Mesendoderm (in vitro differentiated cells): ENCODE measurements at regions not wholly inside any gene's neighbourhood (a gene's known extent, or its start where the extent isn't known, plus 50 kb on each side); places are given as distances from the start of the nearest gene placed in this dataset.

Experiments used
- DNase-seq: peaks from one replicate; pipeline ENCODE4 v3.0.0; 2013
- H2AK5ac ChIP-seq: 2 replicates; pipeline ENCODE4 v1.6.1; 2013; ENCODE audit warnings: low read length, inconsistent platforms
- H2BK120ac ChIP-seq: 2 replicates; pipeline ENCODE4 v1.6.1; 2013; ENCODE audit warnings: low read depth, mild to moderate bottlenecking, low read length, moderate library complexity, mixed read lengths
- H2BK15ac ChIP-seq: replicated peaks from 2 replicates; pipeline ENCODE4 v1.6.1; 2013; ENCODE audit warnings: low read depth, mild to moderate bottlenecking, moderate library complexity
- H2BK5ac ChIP-seq: 2 replicates; pipeline ENCODE4 v1.6.1; 2013; ENCODE audit warnings: low read length, inconsistent platforms
- H3K18ac ChIP-seq: 2 replicates; pipeline ENCODE4 v1.6.1; 2013; ENCODE audit warnings: mild to moderate bottlenecking, low read length, mixed read lengths
- H3K23ac ChIP-seq: one replicate; pipeline ENCODE4 v1.6.1; 2013; ENCODE audit warnings: low read length
- H3K27ac ChIP-seq: 2 replicates; pipeline ENCODE4 v1.5.1; 2013; ENCODE audit warnings: low read depth, mild to moderate bottlenecking, inconsistent platforms, low read length, moderate library complexity
- H3K27me3 ChIP-seq: 2 replicates; pipeline ENCODE4 v1.6.1; 2013; ENCODE audit warnings: low read length, control low read depth, mild to moderate bottlenecking, inconsistent platforms; ENCODE audit not compliant: insufficient read depth, poor library complexity
- H3K36me3 ChIP-seq: 2 replicates; pipeline ENCODE4 v1.6.1; 2013; ENCODE audit warnings: low read length, inconsistent platforms; ENCODE audit not compliant: control insufficient read depth, insufficient read depth
- H3K4ac ChIP-seq: one replicate; pipeline ENCODE4 v1.6.1; 2013; ENCODE audit warnings: low read depth, mild to moderate bottlenecking, low read length, moderate library complexity
- H3K4me1 ChIP-seq: 2 replicates; pipeline ENCODE4 v1.6.1; 2013; ENCODE audit warnings: low read depth, low read length, inconsistent platforms; ENCODE audit not compliant: control insufficient read depth
- H3K4me2 ChIP-seq: 2 replicates; pipeline ENCODE4 v1.6.1; 2013; ENCODE audit warnings: low read length
- H3K4me3 ChIP-seq: 2 replicates; pipeline ENCODE4 v1.5.1; 2013; ENCODE audit warnings: mild to moderate bottlenecking, low read length
- H3K56ac ChIP-seq: one replicate; pipeline ENCODE4 v1.6.1; 2013; ENCODE audit warnings: low read length
- H3K79me1 ChIP-seq: 2 replicates; pipeline ENCODE4 v1.6.1; 2013; ENCODE audit warnings: low read length, inconsistent platforms
- H3K79me2 ChIP-seq: 2 replicates; pipeline ENCODE4 v1.6.1; 2013; ENCODE audit warnings: mild to moderate bottlenecking, low read length; ENCODE audit not compliant: control insufficient read depth, insufficient read depth
- H3K9ac ChIP-seq: 2 replicates; pipeline ENCODE4 v1.6.1; 2013; ENCODE audit warnings: low read length, inconsistent platforms
- H4K5ac ChIP-seq: one replicate; pipeline ENCODE4 v1.6.1; 2013; ENCODE audit warnings: low read length
- H4K8ac ChIP-seq: one replicate; pipeline ENCODE4 v1.6.1; 2013; ENCODE audit warnings: low read depth, mild to moderate bottlenecking, control low read depth, low read length, moderate library complexity
- WGBS: extraction: QIAGEN DNeasy Blood & Tissue Kit; methylation state at CpG from one replicate; pipeline ENCODE4 v1.1.7; 2013; ENCODE audit warnings: low lambda C conversion rate, missing lambda C conversion rate; ENCODE audit not compliant: insufficient coverage; ENCODE audit errors: extremely low coverage; 5-methylcytosine and 5-hydroxymethylcytosine counted together

GRCh38 chr5:29231154-29231553 lies 1962.3 kb upstream of the CDH6 start:
- Histone ChIP-seq H3K27ac (no peak overlapping the region), H3K18ac (no peak overlapping the region), H3K4me2 (no peak overlapping the region), H4K8ac (no peak overlapping the region), H3K36me3 (no peaks in the 10 kb centered on the region), H3K27me3 (no peaks in the 10 kb centered on the region), H4K5ac (no peak overlapping the region), H2BK5ac (no peak overlapping the region), H2BK120ac (no peak overlapping the region), H3K4me3 (no peak overlapping the region), H3K23ac (no peak overlapping the region), H2AK5ac (no peak overlapping the region), H3K79me1 (no peaks in the 10 kb centered on the region), H3K4ac (no peak overlapping the region), H3K56ac (no peak overlapping the region), H3K9ac (no peak overlapping the region), H3K4me1 (no peaks in the 10 kb centered on the region), H3K79me2 (no peaks in the 10 kb centered on the region), H2BK15ac (no peak overlapping the region)
- no peak for DNase-seq
- WGBS: no CpG with 5 or more reads among the region's 1 CpG

DNA sequence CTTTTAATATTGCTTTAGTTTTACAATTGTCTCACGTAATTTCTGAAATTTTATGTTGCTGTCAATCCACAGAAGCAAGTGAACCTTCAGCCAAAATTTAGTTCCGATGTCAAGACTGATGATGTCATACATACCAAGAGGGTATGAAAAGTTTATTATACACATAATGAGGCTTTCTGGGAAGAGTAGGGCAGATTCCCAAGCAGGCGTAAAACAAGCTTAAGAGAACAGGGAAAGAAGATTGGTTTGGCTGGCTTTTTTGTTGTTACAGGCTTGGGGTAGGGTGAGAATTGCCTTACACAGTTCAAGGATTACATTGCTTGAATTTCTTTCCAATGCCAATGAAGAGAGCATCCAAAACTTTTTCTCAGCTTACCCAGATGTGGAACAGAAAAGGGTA lies 1962.9 kb upstream of the CDH6 start:
- H3K27me3 ChIP-seq: no peaks in the 10 kb centered on the region
- no peak overlapping the region for H4K5ac ChIP-seq
- H3K4ac ChIP-seq: no peak overlapping the region
- no peak overlapping the region for H3K9ac ChIP-seq
- H3K4me3 ChIP-seq: no peak overlapping the region
- no peaks in the 10 kb centered on the region for H3K79me2 ChIP-seq
- no peaks in the 10 kb centered on the region for H3K36me3 ChIP-seq
- no peak overlapping the region for H3K4me2 ChIP-seq
- no peak overlapping the region for H2AK5ac ChIP-seq
- H3K18ac ChIP-seq: no peak overlapping the region
- H3K56ac ChIP-seq: no peak overlapping the region
- H3K27ac ChIP-seq: no peak overlapping the region
- no peaks in the 10 kb centered on the region for H3K79me1 ChIP-seq
- no peak overlapping the region for H2BK15ac ChIP-seq
- H3K4me1 ChIP-seq: no peaks in the 10 kb centered on the region
- no peak overlapping the region for H3K23ac ChIP-seq
- DNase-seq: no peak
- 100% methylated on average over 1 of the region's 3 CpGs for WGBS
- no peak overlapping the region for H2BK120ac ChIP-seq
- H4K8ac ChIP-seq: no peak overlapping the region
- no peak overlapping the region for H2BK5ac ChIP-seq

GRCh38 chr5:29229461-29229860 lies 1964.0 kb upstream of the CDH6 start:
- H2BK120ac ChIP-seq: no peak overlapping the region
- H4K8ac ChIP-seq: no peak overlapping the region
- H3K23ac ChIP-seq: no peak overlapping the region
- WGBS: no CpG with 5 or more reads among the region's 2 CpGs
- no peaks in the 10 kb centered on the region for H3K4me1 ChIP-seq
- no peak overlapping the region for H3K18ac ChIP-seq
- H4K5ac ChIP-seq: no peak overlapping the region
- no peaks in the 10 kb centered on the region for H3K36me3 ChIP-seq
- no peak overlapping the region for H2BK15ac ChIP-seq
- no peak for DNase-seq
- no peak overlapping the region for H3K4me3 ChIP-seq
- no peak overlapping the region for H3K27ac ChIP-seq
- no peaks in the 10 kb centered on the region for H3K79me1 ChIP-seq
- no peak overlapping the region for H3K4me2 ChIP-seq
- H3K79me2 ChIP-seq: no peaks in the 10 kb centered on the region
- no peak overlapping the region for H2AK5ac ChIP-seq
- H3K56ac ChIP-seq: no peak overlapping the region
- no peaks in the 10 kb centered on the region for H3K27me3 ChIP-seq
- no peak overlapping the region for H3K9ac ChIP-seq
- no peak overlapping the region for H2BK5ac ChIP-seq
- H3K4ac ChIP-seq: no peak overlapping the region

- DNase-seq: peak; percentile 48
- no peak overlapping the region for H3K9ac ChIP-seq
- no peaks in the 10 kb centered on the region for H3K27me3 ChIP-seq
- no peak overlapping the region for H3K4ac ChIP-seq
- no peaks in the 10 kb centered on the region for H3K79me2 ChIP-seq
- no peaks in the 10 kb centered on the region for H3K79me1 ChIP-seq
- no peak overlapping the region for H2BK120ac ChIP-seq
- H3K36me3 ChIP-seq: no peaks in the 10 kb centered on the region
- H2AK5ac ChIP-seq: no peak overlapping the region
- no peak overlapping the region for H2BK5ac ChIP-seq
- H3K4me2 ChIP-seq: no peak overlapping the region
- H3K18ac ChIP-seq: no peak overlapping the region
- H3K4me1 ChIP-seq: no peaks in the 10 kb centered on the region
- H3K4me3 ChIP-seq: no peak overlapping the region
- no peak overlapping the region for H3K56ac ChIP-seq
- H4K5ac ChIP-seq: no peak overlapping the region
- H3K23ac ChIP-seq: no peak overlapping the region
- no peak overlapping the region for H2BK15ac ChIP-seq
- no peak overlapping the region for H4K8ac ChIP-seq
- no peak overlapping the region for H3K27ac ChIP-seq
These were observed 1975.3 kb upstream of the CDH6 start for GRCh38 chr5:29218138-29218537.

DNA sequence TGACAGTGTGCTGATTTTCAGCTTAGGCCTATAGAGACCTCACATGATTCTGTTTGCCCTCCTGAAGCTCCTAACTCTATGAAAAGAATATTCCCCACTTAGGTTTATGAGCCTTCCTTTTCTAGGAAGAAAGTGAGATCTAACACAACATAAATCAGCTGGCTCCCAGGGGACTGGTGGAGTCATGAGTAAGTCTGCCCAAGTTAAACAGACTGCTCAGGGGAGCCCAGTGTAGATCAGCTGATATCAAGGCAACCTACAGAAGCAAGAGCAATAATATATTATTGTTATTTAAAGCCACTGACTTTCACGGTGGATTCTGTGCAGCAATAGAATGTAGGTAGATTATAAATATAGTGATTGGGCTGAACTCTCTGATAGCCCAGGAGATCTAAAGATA lies 1978.6 kb upstream of the CDH6 start:
- Histone ChIP-seq H2AK5ac (no peak overlapping the region), H2BK15ac (no peak overlapping the region), H3K79me2 (no peaks in the 10 kb centered on the region), H3K9ac (no peak overlapping the region), H3K18ac (no peak overlapping the region), H3K4ac (no peak overlapping the region), H2BK120ac (no peak overlapping the region), H3K27ac (no peak overlapping the region), H4K8ac (no peak overlapping the region), H3K36me3 (no peaks in the 10 kb centered on the region), H3K4me2 (no peak overlapping the region), H3K4me1 (no peaks in the 10 kb centered on the region), H3K79me1 (no peaks in the 10 kb centered on the region), H4K5ac (no peak overlapping the region), H2BK5ac (no peak overlapping the region), H3K23ac (no peak overlapping the region), H3K4me3 (no peak overlapping the region), H3K56ac (no peak overlapping the region), H3K27me3 (no peaks in the 10 kb centered on the region)
- WGBS: no CpG with 5 or more reads among the region's 1 CpG
- DNase-seq: no peak

DNA sequence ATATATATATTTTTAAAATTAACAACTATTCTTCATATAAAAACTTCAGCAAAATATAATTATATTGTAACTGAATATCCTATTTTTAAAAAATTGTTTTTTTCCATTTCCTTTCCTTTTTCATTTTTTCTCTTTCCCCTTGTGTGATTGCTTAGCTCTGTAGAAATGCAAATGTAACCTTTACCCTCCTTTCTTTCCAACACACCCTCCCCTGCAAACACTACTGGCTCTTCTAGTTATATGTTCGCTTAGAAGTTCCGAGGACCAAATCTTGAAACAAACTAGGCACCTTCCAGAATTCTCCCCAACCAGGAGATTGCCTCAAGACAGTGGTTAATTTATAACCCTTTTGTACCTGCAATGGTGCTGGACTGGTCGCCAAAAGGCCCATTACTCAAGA lies 1980.0 kb upstream of the CDH6 start:
- no peak overlapping the region for H4K8ac ChIP-seq
- no peak overlapping the region for H4K5ac ChIP-seq
- WGBS: no CpG with 5 or more reads among the region's 3 CpGs

More for the DNA sequence above, 1980.0 kb upstream of the CDH6 start:
- no peak overlapping the region for H3K18ac ChIP-seq
- H2BK15ac ChIP-seq: no peak overlapping the region
- no peak for DNase-seq
- no peak overlapping the region for H3K4me2 ChIP-seq
- H3K79me2 ChIP-seq: no peaks in the 10 kb centered on the region
- no peaks in the 10 kb centered on the region for H3K36me3 ChIP-seq
- no peak overlapping the region for H3K27ac ChIP-seq
- H2BK120ac ChIP-seq: no peak overlapping the region
- no peak overlapping the region for H3K56ac ChIP-seq
- no peak overlapping the region for H3K9ac ChIP-seq
- H2BK5ac ChIP-seq: no peak overlapping the region
- H2AK5ac ChIP-seq: no peak overlapping the region
- H3K4me1 ChIP-seq: no peaks in the 10 kb centered on the region
- H3K4ac ChIP-seq: no peak overlapping the region
- no peak overlapping the region for H3K23ac ChIP-seq
- no peak overlapping the region for H3K4me3 ChIP-seq
- H3K27me3 ChIP-seq: no peaks in the 10 kb centered on the region
- H3K79me1 ChIP-seq: no peaks in the 10 kb centered on the region
